ENCODE measurements at regions not wholly inside any gene's neighbourhood (a gene's known extent, or its start where the extent isn't known, plus 50 kb on each side); places are given as distances from the start of the nearest gene placed in this dataset.

- intact Hi-C loops (cut with DNase I; ENCODE audit: low total_unique reads), result no loop called here
Measured at GRCh38 chr4:28117084-28117682, 1256.5 kb downstream of the STIM2 start.

GRCh38 chr4:28146191-28146590 is 1285.5 kb downstream of the STIM2 start:
- DNase-seq, result no peak
- TF ChIP-seq POLR2A (IDR thresholded peaks at IDR 0.05) (no peak), EP300 (IDR thresholded peaks at IDR 0.05) (no peak), CTCF (IDR thresholded peaks at IDR 0.05) (no peak), POLR2AphosphoS5 (IDR thresholded peaks at IDR 0.05) (no peak)
- H3K9me3 ChIP-seq, result no peaks in the 10 kb centered on the region
- 46 to 58% (median 51%) methylated on average over 3 of the region's 3 CpGs for WGBS, 5 donors
- no peak overlapping the region for H3K4me3 ChIP-seq
- no peaks in the 10 kb centered on the region for H3K4me1 ChIP-seq
- intact Hi-C loops (cut with DNase I; ENCODE audit: low total_unique reads), result no loop called here
- H3K27ac ChIP-seq, result no peak overlapping the region
- no peaks in the 10 kb centered on the region for H3K27me3 ChIP-seq
- no peaks in the 10 kb centered on the region for H3K36me3 ChIP-seq

More at GRCh38 chr4:28117084-28117682, 1256.5 kb downstream of the STIM2 start:
- H3K4me1 ChIP-seq, result no peaks in the 10 kb centered on the region
- no peak overlapping the region for H3K27ac ChIP-seq
- no peaks in the 10 kb centered on the region for H3K27me3 ChIP-seq
- TF ChIP-seq POLR2A (IDR thresholded peaks at IDR 0.05) (no peak), CTCF (IDR thresholded peaks at IDR 0.05) (no peak), EP300 (IDR thresholded peaks at IDR 0.05) (no peak), POLR2AphosphoS5 (IDR thresholded peaks at IDR 0.05) (no peak)
- no peak overlapping the region for H3K4me3 ChIP-seq
- WGBS, 5 donors, result 90 to 96% (median 93%) methylated on average over 33 to 61 of the region's 61 CpGs
- no peaks in the 10 kb centered on the region for H3K36me3 ChIP-seq
- no peak for DNase-seq
- peaks cover 0 to 22% (median 3%) of the 10 kb centered on the region in 4 donors for H3K9me3 ChIP-seq

- Histone ChIP-seq H3K4me3 (no peak overlapping the region), H3K27me3 (no peaks in the 10 kb centered on the region), H3K27ac (no peak overlapping the region), H3K4me1 (no peaks in the 10 kb centered on the region), H3K9me3 (no peaks in the 10 kb centered on the region), H3K36me3 (no peaks in the 10 kb centered on the region)
- no peak for DNase-seq
- TF ChIP-seq POLR2AphosphoS5 (IDR thresholded peaks at IDR 0.05) (no peak), EP300 (IDR thresholded peaks at IDR 0.05) (no peak), CTCF (IDR thresholded peaks at IDR 0.05) (no peak), POLR2A (IDR thresholded peaks at IDR 0.05) (no peak)
- 81 to 95% (median 89%) methylated on average over 1 of the region's 1 CpG for WGBS, 5 donors
- intact Hi-C loops (cut with DNase I; ENCODE audit: low total_unique reads), result no loop called here
Measured at GRCh38 chr4:28148221-28148620, 1287.6 kb downstream of the STIM2 start.

GRCh38 chr4:28149762-28150161 is 1289.1 kb downstream of the STIM2 start:
- Histone ChIP-seq H3K27ac (no peak overlapping the region), H3K4me3 (no peak overlapping the region), H3K9me3 (no peaks in the 10 kb centered on the region), H3K4me1 (no peaks in the 10 kb centered on the region), H3K27me3 (no peaks in the 10 kb centered on the region), H3K36me3 (no peaks in the 10 kb centered on the region)
- no peak for DNase-seq
- intact Hi-C loops (cut with DNase I; ENCODE audit: low total_unique reads), result no loop called here
- TF ChIP-seq CTCF (IDR thresholded peaks at IDR 0.05), result no peak
- no peak for TF ChIP-seq POLR2AphosphoS5 (IDR thresholded peaks at IDR 0.05)
- no peak for TF ChIP-seq EP300 (IDR thresholded peaks at IDR 0.05)
- TF ChIP-seq POLR2A (IDR thresholded peaks at IDR 0.05), result no peak
- WGBS, 5 donors, result 21 to 58% (median 42%) methylated on average over 3 of the region's 3 CpGs
